H9 (cell line): ENCODE measurements at regions not wholly inside any gene's neighbourhood (a gene's known extent, or its start where the extent isn't known, plus 50 kb on each side); places are given as distances from the start of the nearest gene placed in this dataset.

Experiments
- DNase-seq: peaks from one replicate; pipeline ENCODE4 v3.0.0-alpha.2; 2017
- H2AFZ ChIP-seq: one replicate; pipeline ENCODE4 v1.6.1; 2013; ENCODE audit warnings: mild to moderate bottlenecking, low read length, control low read depth, moderate library complexity
- H2AK5ac ChIP-seq: 2 replicates; pipeline ENCODE4 v1.6.1; 2013; ENCODE audit warnings: low read length, control low read depth, mixed read lengths; ENCODE audit not compliant: insufficient read length
- H2BK120ac ChIP-seq: one replicate; pipeline ENCODE4 v1.6.1; 2013; ENCODE audit warnings: low read depth, mild to moderate bottlenecking, low read length, control low read depth, inconsistent platforms; ENCODE audit not compliant: poor library complexity, severe bottlenecking
- H2BK12ac ChIP-seq: 2 replicates; pipeline ENCODE4 v1.6.1; 2013; ENCODE audit warnings: low read length, control low read depth, mixed read lengths, low read depth; ENCODE audit not compliant: insufficient read length
- H2BK15ac ChIP-seq: 2 replicates; pipeline ENCODE4 v1.6.1; 2013; ENCODE audit warnings: low read depth, low read length, control low read depth
- H2BK20ac ChIP-seq: one replicate; pipeline ENCODE4 v1.6.1; 2013; ENCODE audit warnings: low read depth, mild to moderate bottlenecking, low read length, control low read depth, inconsistent platforms; ENCODE audit not compliant: poor library complexity, severe bottlenecking
- H2BK5ac ChIP-seq: 2 replicates; pipeline ENCODE4 v1.6.1; 2013; ENCODE audit warnings: low read length, control low read depth, mixed read lengths; ENCODE audit not compliant: insufficient read length
- H3K14ac ChIP-seq: 2 replicates; pipeline ENCODE4 v1.6.1; 2013; ENCODE audit warnings: low read length, control low read depth; ENCODE audit not compliant: insufficient read depth
- H3K18ac ChIP-seq: 2 replicates; pipeline ENCODE4 v1.6.1; 2013; ENCODE audit warnings: low read depth, mild to moderate bottlenecking, mixed read lengths, low read length, control low read depth; ENCODE audit not compliant: insufficient read length
- H3K23ac ChIP-seq: 2 replicates; pipeline ENCODE4 v1.6.1; 2013; ENCODE audit warnings: low read length, control low read depth, mixed read lengths, low read depth; ENCODE audit not compliant: insufficient read length
- H3K23me2 ChIP-seq: 2 replicates; pipeline ENCODE4 v1.6.1; 2013; ENCODE audit warnings: low read depth, mild to moderate bottlenecking, mixed read lengths, low read length, control low read depth; ENCODE audit not compliant: insufficient read length, poor library complexity, severe bottlenecking
- H3K27ac ChIP-seq: 2 replicates; pipeline ENCODE4 v1.5.1; 2013; ENCODE audit warnings: low read length, control low read depth, mixed read lengths, low read depth; ENCODE audit not compliant: insufficient read length
- H3K27me3 ChIP-seq: 2 replicates; pipeline ENCODE4 v1.6.1; 2013; ENCODE audit warnings: low read length, control low read depth, inconsistent platforms; ENCODE audit not compliant: insufficient read depth
- H3K4ac ChIP-seq: 2 replicates; pipeline ENCODE4 v1.6.1; 2013; ENCODE audit warnings: low read depth, mild to moderate bottlenecking, control low read depth, inconsistent platforms, low read length, moderate library complexity
- H3K4me1 ChIP-seq: 2 replicates; pipeline ENCODE4 v1.6.1; 2013; ENCODE audit warnings: low read length, control low read depth, inconsistent platforms; ENCODE audit not compliant: insufficient read depth
- H3K4me2 ChIP-seq: 2 replicates; pipeline ENCODE4 v1.6.1; 2013; ENCODE audit warnings: low read length, control low read depth, mixed read lengths; ENCODE audit not compliant: insufficient read length, insufficient read depth
- H3K56ac ChIP-seq: 2 replicates; pipeline ENCODE4 v1.6.1; 2013; ENCODE audit warnings: low read depth, mild to moderate bottlenecking, mixed read lengths, low read length, control low read depth; ENCODE audit not compliant: insufficient read length
- H3K79me1 ChIP-seq: 2 replicates; pipeline ENCODE4 v1.6.1; 2013; ENCODE audit warnings: low read depth, mild to moderate bottlenecking, moderate library complexity, low read length, control low read depth, inconsistent platforms; ENCODE audit not compliant: insufficient read depth, poor library complexity, severe bottlenecking
- H3K79me2 ChIP-seq: 2 replicates; pipeline ENCODE4 v1.6.1; 2013; ENCODE audit warnings: low read length, control low read depth, inconsistent platforms; ENCODE audit not compliant: insufficient read depth
- H3K9ac ChIP-seq: 2 replicates; pipeline ENCODE4 v1.6.1; 2013; ENCODE audit warnings: low read length, control low read depth, mixed read lengths; ENCODE audit not compliant: insufficient read length; ENCODE audit errors: extremely low read depth
- H3K9me3 ChIP-seq: one replicate; pipeline ENCODE4 v1.6.1; 2013; ENCODE audit warnings: low read depth, low read length, inconsistent platforms; ENCODE audit not compliant: control insufficient read depth
- H3T11ph ChIP-seq: one replicate; pipeline ENCODE4 v1.6.1; 2013; ENCODE audit warnings: mild to moderate bottlenecking, low read length, control low read depth, inconsistent platforms
- H4K20me1 ChIP-seq: one replicate; pipeline ENCODE4 v1.6.1; 2013; ENCODE audit not compliant: control insufficient read depth, insufficient read length, insufficient read depth
- H4K5ac ChIP-seq: 2 replicates; pipeline ENCODE4 v1.6.1; 2013; ENCODE audit warnings: low read depth, mild to moderate bottlenecking, mixed read lengths, low read length, control low read depth; ENCODE audit not compliant: insufficient read length
- H4K8ac ChIP-seq: replicated peaks from 2 replicates; pipeline ENCODE4 v1.6.1; 2013; ENCODE audit warnings: low read length, control low read depth, mixed read lengths, low read depth; ENCODE audit not compliant: insufficient read length
- H4K91ac ChIP-seq: 2 replicates; pipeline ENCODE4 v1.6.1; 2013; ENCODE audit warnings: low read depth, mild to moderate bottlenecking, moderate library complexity, mixed read lengths, low read length, control low read depth; ENCODE audit not compliant: insufficient read length
- H3K27ac Mint-ChIP-seq, 3 experiments: 2 replicates in 2 of 3; 3 replicates in 1 of 3; pipeline ENCODE4 v1.8.0; 2020 to 2021; ENCODE audit warnings: mixed read lengths in 3 of 3, mild to moderate bottlenecking in 1 of 3, moderate library complexity in 1 of 3
- H3K27me3 Mint-ChIP-seq: 2 replicates; pipeline ENCODE4 v1.8.0; 2021; ENCODE audit warnings: low read depth, mild to moderate bottlenecking, moderate library complexity, mixed read lengths
- H3K36me3 Mint-ChIP-seq, 3 experiments: 2 replicates in 2 of 3; 3 replicates in 1 of 3; pipeline ENCODE4 v1.8.0; 2020 to 2021; ENCODE audit warnings: low read depth in 3 of 3, mixed read lengths in 3 of 3; ENCODE audit not compliant: insufficient read depth in 1 of 3
- H3K4me1 Mint-ChIP-seq, 2 experiments: 2 replicates each; pipeline ENCODE4 v1.8.0; 2020; ENCODE audit warnings: mixed read lengths in 2 of 2
- H3K4me3 Mint-ChIP-seq, 2 experiments: 2 replicates in 1 of 2; 3 replicates in 1 of 2; pipeline ENCODE4 v1.8.0; 2020 to 2021; ENCODE audit warnings: mild to moderate bottlenecking in 2 of 2, mixed read lengths in 2 of 2, moderate library complexity in 1 of 2
- H3K9me3 Mint-ChIP-seq, 2 experiments: 2 replicates in 1 of 2; 3 replicates in 1 of 2; pipeline ENCODE4 v1.8.0; 2020; ENCODE audit warnings: mild to moderate bottlenecking in 2 of 2, mixed read lengths in 2 of 2, moderate library complexity in 1 of 2
- WGBS: extraction: QIAGEN DNeasy Blood & Tissue Kit; methylation state at CpG from one replicate; pipeline ENCODE4 v1.1.7; 2013; ENCODE audit warnings: missing lambda C conversion rate, low lambda C conversion rate, mixed read lengths; ENCODE audit not compliant: insufficient read length; ENCODE audit errors: extremely low coverage; 5-methylcytosine and 5-hydroxymethylcytosine counted together
- TF ChIP-seq, protein P1 (sequence below): fragments of 200-600 bp; sonication (generic); conservative IDR thresholded peaks from 3 replicates; pipeline ENCODE4 v1.8.0; 2021; ENCODE audit warnings: antibody characterized with exemption, mild to moderate bottlenecking

DNA sequence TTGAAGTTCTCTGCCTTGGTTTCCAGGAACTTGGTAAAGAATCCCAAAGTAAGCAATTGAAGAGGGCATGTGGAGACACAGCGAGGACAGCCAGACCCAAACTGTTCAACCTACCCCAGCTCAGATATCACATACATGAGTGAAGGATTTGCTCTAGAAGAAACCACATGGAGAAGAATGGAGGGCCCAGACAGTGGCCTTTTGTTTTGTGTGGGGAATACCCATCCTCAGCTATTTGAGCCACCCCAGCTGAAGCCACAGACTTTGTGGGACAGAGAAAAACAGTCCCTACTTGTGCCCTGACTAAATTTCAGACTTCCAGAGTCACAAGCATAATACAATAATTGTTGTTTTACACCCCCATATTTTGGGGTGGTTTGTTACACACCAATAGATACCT is 387.1 kb downstream of the ZSWIM6 start:
- WGBS = no CpG with 5 or more reads among the region's 1 CpG
- Histone ChIP-seq H3K4me2 (no peak overlapping the region), H3K27me3 (no peaks in the 10 kb centered on the region), H3K23me2 (no peaks in the 10 kb centered on the region), H2BK12ac (no peak overlapping the region), H2BK15ac (no peak overlapping the region), H2AFZ (no peak overlapping the region), H3K9me3 (no peaks in the 10 kb centered on the region), H3K56ac (no peak overlapping the region), H4K5ac (no peak overlapping the region), H4K8ac (no peak overlapping the region), H3K9ac (no peak overlapping the region), H3K23ac (no peak overlapping the region), H4K91ac (no peak overlapping the region), H3K4ac (no peak overlapping the region), H3K79me1 (no peaks in the 10 kb centered on the region), H3K27ac (no peak overlapping the region), H2AK5ac (no peak overlapping the region), H3K4me1 (peaks cover 2% of the 10 kb centered on the region; the same call in 1 of the 2 replicates), H2BK120ac (no peak overlapping the region), H4K20me1 (no peaks in the 10 kb centered on the region), H3K79me2 (no peaks in the 10 kb centered on the region), H3K14ac (no peak overlapping the region), H2BK5ac (no peak overlapping the region), H3T11ph (no peak overlapping the region), H3K18ac (no peak overlapping the region), H2BK20ac (no peak overlapping the region)
- peaks cover 0 to 8% (median 2%) of the 10 kb centered on the region in 3 experiments; a peak in 3 of 7 replicates for H3K36me3 Mint-ChIP-seq
- peaks cover 2% of the 10 kb centered on the region; the same call in 1 of the 2 replicates for H3K27me3 Mint-ChIP-seq
- no peak for DNase-seq
- no peak overlapping the region for H3K27ac Mint-ChIP-seq
- TF ChIP-seq, protein P1, sequence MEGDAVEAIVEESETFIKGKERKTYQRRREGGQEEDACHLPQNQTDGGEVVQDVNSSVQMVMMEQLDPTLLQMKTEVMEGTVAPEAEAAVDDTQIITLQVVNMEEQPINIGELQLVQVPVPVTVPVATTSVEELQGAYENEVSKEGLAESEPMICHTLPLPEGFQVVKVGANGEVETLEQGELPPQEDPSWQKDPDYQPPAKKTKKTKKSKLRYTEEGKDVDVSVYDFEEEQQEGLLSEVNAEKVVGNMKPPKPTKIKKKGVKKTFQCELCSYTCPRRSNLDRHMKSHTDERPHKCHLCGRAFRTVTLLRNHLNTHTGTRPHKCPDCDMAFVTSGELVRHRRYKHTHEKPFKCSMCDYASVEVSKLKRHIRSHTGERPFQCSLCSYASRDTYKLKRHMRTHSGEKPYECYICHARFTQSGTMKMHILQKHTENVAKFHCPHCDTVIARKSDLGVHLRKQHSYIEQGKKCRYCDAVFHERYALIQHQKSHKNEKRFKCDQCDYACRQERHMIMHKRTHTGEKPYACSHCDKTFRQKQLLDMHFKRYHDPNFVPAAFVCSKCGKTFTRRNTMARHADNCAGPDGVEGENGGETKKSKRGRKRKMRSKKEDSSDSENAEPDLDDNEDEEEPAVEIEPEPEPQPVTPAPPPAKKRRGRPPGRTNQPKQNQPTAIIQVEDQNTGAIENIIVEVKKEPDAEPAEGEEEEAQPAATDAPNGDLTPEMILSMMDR = no peak
- H3K4me1 Mint-ChIP-seq = peaks cover 3 to 12% of the 10 kb centered on the region in 2 experiments
- peaks cover 7 to 9% of the 10 kb centered on the region in 2 experiments; a peak in 3 of 5 replicates for H3K9me3 Mint-ChIP-seq
- no peak overlapping the region for H3K4me3 Mint-ChIP-seq
